ENCODE measurements at regions not wholly inside any gene's neighbourhood (a gene's known extent, or its start where the extent isn't known, plus 50 kb on each side); places are given as distances from the start of the nearest gene placed in this dataset.

- Histone ChIP-seq H3K9me1 (ENCODE audit: control insufficient read depth, insufficient read depth, low read length) (no peaks in the 10 kb centered on the region), H4K20me1 (replicated peaks; ENCODE audit: control insufficient read depth, insufficient read depth, low read length) (no peaks in the 10 kb centered on the region), H3K4me3 (no peak overlapping the region), H3K9ac (ENCODE audit: insufficient read depth in 1 of 2, low read depth in 2 of 2, low read length in 2 of 2) (no peak overlapping the region), H3K9me3 (replicated peaks; ENCODE audit: control insufficient read depth, insufficient read depth, low read depth, low read length) (no peaks in the 10 kb centered on the region), H3K4me1 (replicated peaks in 1 of 2; ENCODE audit: control insufficient read depth in 2 of 2, insufficient read depth in 2 of 2, low read length in 2 of 2) (no peaks in the 10 kb centered on the region), H3K79me2 (ENCODE audit: control insufficient read depth, insufficient read depth, low read length) (no peaks in the 10 kb centered on the region), H3K27ac (ENCODE audit: extremely low read depth, low read depth, low read length) (no peak overlapping the region), H3K36me3 (ENCODE audit: control insufficient read depth, insufficient read depth, low read length) (no peaks in the 10 kb centered on the region), H3K27me3 (ENCODE audit: control insufficient read depth in 2 of 2, insufficient read depth in 2 of 2, low read length in 2 of 2) (no peaks in the 10 kb centered on the region), H2AFZ (ENCODE audit: low read depth, low read length) (no peak overlapping the region), H3K4me2 (ENCODE audit: insufficient read depth, low read length) (no peak overlapping the region)
- DNase-seq (ENCODE audit: extremely low read depth in 1 of 4, low spot score in 3 of 4) (no peak), ATAC-seq (no peak), FAIRE-seq (no peak)
- ChIA-PET CTCF (ENCODE audit: low intra/inter-chr PET ratio) (no interaction called here), POLR2A (no interaction called here)
- WGBS (ENCODE audit: insufficient coverage, low coverage, missing lambda C conversion rate): 10% methylated on average over 1 of the region's 1 CpG
- intact Hi-C loops (cut with micrococcal nuclease): no loop called here
- in situ Hi-C loops (cut with MboI): no loop called here
- BruUV-seq (replicated peaks): no TSS peak
- TF ChIP-seq CREB3 (tag; conservative IDR thresholded peaks at IDR 0.05; ENCODE audit: low read depth): no peak
- TF ChIP-seq TFE3 (CRISPR knock-in tag; IDR thresholded peaks at IDR 0.05): no peak
- TF ChIP-seq ELK3 (CRISPR knock-in tag; IDR thresholded peaks at IDR 0.05): no peak
- no peak for TF ChIP-seq ZNF778 (CRISPR knock-in tag; IDR thresholded peaks at IDR 0.05)
- no peak for TF ChIP-seq ZBTB1 (CRISPR knock-in tag; IDR thresholded peaks at IDR 0.05; ENCODE audit: borderline replicate concordance, low read depth)
- TF ChIP-seq SOX6 (IDR thresholded peaks at IDR 0.05): no peak
- TF ChIP-seq JUN (IDR thresholded peaks at IDR 0.05; ENCODE audit: borderline replicate concordance, low read depth, low read length): no peak
- TF ChIP-seq JUN (CRISPR knock-in tag; IDR thresholded peaks at IDR 0.05; ENCODE audit: borderline replicate concordance): no peak
- no peak for TF ChIP-seq ZNF431 (CRISPR knock-in tag; IDR thresholded peaks at IDR 0.05)
- TF ChIP-seq ETS2 (tag; IDR thresholded peaks at IDR 0.05; ENCODE audit: borderline replicate concordance, poor library complexity, severe bottlenecking): no peak
- no peak for TF ChIP-seq PBX2 (CRISPR knock-in tag; IDR thresholded peaks at IDR 0.05; ENCODE audit: low read depth)
- TF ChIP-seq PBX2 (tag; conservative IDR thresholded peaks at IDR 0.05; ENCODE audit: low read depth): no peak
- TF ChIP-seq POLR2AphosphoS2 (IDR thresholded peaks at IDR 0.05; ENCODE audit: low read length): no peak
- TF ChIP-seq CHD1 (IDR thresholded peaks at IDR 0.05; ENCODE audit: low read length): no peak
- no peak for TF ChIP-seq FIP1L1 (IDR thresholded peaks at IDR 0.05; ENCODE audit: low read depth, low read length, poor library complexity, severe bottlenecking)
- TF ChIP-seq CSDE1 (IDR thresholded peaks at IDR 0.05): no peak
- no peak for TF ChIP-seq ZKSCAN1 (IDR thresholded peaks at IDR 0.05; ENCODE audit: low read depth, low read length)
- TF ChIP-seq MEF2A (IDR thresholded peaks at IDR 0.05; ENCODE audit: control insufficient read depth, low read depth, low read length): no peak
Observed at GRCh38 chr13:69178000-69178399, 929.6 kb upstream of the ATXN8OS start.

Measured in K562 (cell line).